Esophagus muscularis mucosa (tissue), 4 donors: ENCODE measurements at regions not wholly inside any gene's neighbourhood (a gene's known extent, or its start where the extent isn't known, plus 50 kb on each side); places are given as distances from the start of the nearest gene placed in this dataset.

Source experiments
- DNase-seq: peaks from one replicate; pipeline ENCODE4 v3.0.0-alpha.2; 2017; ENCODE audit errors: extremely low spot score
- H3K27ac ChIP-seq, 4 donors: fragments of 200-600 bp; sonication (generic); replicated peaks in 1 of 4; 1 replicate in 3 of 4; 2 replicates in 1 of 4; pipeline ENCODE4 v1.5.1; 2016 to 2019; ENCODE audit warnings: mild to moderate bottlenecking in 1 of 4
- H3K27me3 ChIP-seq, 4 donors: fragments of 200-600 bp; sonication (generic); one replicate each; pipeline versions ENCODE4 v1.5.1 to v1.6.0; 2016 to 2019
- H3K36me3 ChIP-seq, 4 donors: fragments of 200-600 bp; sonication (generic); one replicate each; pipeline ENCODE4 v1.5.1; 2016 to 2019
- H3K4me1 ChIP-seq, 4 donors: fragments of 200-600 bp; sonication (generic); one replicate each; pipeline ENCODE4 v1.5.1; 2016 to 2019
- H3K4me3 ChIP-seq, 4 donors: fragments of 200-600 bp; sonication (generic); 1 replicate in 2 of 4; 2 replicates in 2 of 4; pipeline ENCODE4 v1.5.1; 2016 to 2019; ENCODE audit warnings: mild to moderate bottlenecking in 4 of 4, moderate library complexity in 1 of 4
- H3K9me3 ChIP-seq, 4 donors: fragments of 200-600 bp; sonication (generic); 1 replicate in 3 of 4; 2 replicates in 1 of 4; pipeline ENCODE4 v1.5.1; 2016 to 2019
- EP300 ChIP-seq: sonication (generic); formaldehyde crosslinking; IDR thresholded peaks from one replicate; pipeline ENCODE4 v1.6.1; 2017; ENCODE audit warnings: antibody characterized with exemption
- POLR2A ChIP-seq: fragments of 450-650 bp; IDR thresholded peaks from one replicate; pipeline ENCODE4 v1.6.1; 2017; ENCODE audit warnings: antibody characterized with exemption, moderate library complexity, mild to moderate bottlenecking, low read depth
- POLR2AphosphoS5 ChIP-seq, 2 donors: sonication (generic); formaldehyde crosslinking; IDR thresholded peaks; one replicate each; pipeline ENCODE4 v1.6.1; 2017; ENCODE audit warnings: antibody characterized with exemption in 2 of 2
- WGBS: methylation state at CpG from one replicate; pipeline ENCODE4 v1.1.5; 2018; 5-methylcytosine and 5-hydroxymethylcytosine counted together
- intact Hi-C: fragments of 100-400 bp; cut with DNase I; formaldehyde crosslinking; loops from one replicate; pipeline ENCODE4 v1.15.1; 2023
- TF ChIP-seq, protein P1 (sequence below), 3 experiments: fragments of 200-600 bp in 2 of 3; fragments of 450-650 bp in 1 of 3; sonication (generic) in 2 of 3; IDR thresholded peaks; one replicate each; pipeline ENCODE4 v1.5.1; 2017 to 2019; ENCODE audit warnings: antibody characterized with exemption in 3 of 3, mild to moderate bottlenecking in 2 of 3, moderate library complexity in 1 of 3

DNA sequence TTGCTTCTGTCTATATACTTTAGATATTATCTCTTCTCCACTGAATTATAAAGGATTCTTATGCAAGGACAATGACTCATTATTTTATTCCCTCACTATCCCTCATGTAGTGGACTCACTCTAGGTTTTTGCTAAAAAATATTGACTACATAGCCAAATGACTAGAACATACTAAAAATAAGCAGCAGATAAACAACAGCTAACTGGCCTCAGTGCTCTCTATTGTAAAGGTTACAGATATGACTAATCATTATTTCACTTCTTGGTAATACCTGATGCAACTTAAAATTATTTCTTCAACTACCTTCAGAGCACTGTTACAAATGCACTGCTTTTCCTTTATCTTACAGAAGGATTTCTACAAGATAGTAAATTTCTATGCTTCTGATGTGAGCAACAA lies 147.6 kb upstream of the DEPDC1 start:
- intact Hi-C loops: no loop called here
- Histone ChIP-seq H3K4me3 (no peak overlapping the region), H3K4me1 (no peaks in the 10 kb centered on the region), H3K27ac (no peak overlapping the region), H3K9me3 (no peaks in the 10 kb centered on the region), H3K27me3 (no peaks in the 10 kb centered on the region), H3K36me3 (no peaks in the 10 kb centered on the region)
- no peak for DNase-seq
- TF ChIP-seq POLR2A (no peak), POLR2AphosphoS5 (IDR thresholded peaks at IDR 0.05) (no peak), EP300 (no peak)
- TF ChIP-seq, protein P1, sequence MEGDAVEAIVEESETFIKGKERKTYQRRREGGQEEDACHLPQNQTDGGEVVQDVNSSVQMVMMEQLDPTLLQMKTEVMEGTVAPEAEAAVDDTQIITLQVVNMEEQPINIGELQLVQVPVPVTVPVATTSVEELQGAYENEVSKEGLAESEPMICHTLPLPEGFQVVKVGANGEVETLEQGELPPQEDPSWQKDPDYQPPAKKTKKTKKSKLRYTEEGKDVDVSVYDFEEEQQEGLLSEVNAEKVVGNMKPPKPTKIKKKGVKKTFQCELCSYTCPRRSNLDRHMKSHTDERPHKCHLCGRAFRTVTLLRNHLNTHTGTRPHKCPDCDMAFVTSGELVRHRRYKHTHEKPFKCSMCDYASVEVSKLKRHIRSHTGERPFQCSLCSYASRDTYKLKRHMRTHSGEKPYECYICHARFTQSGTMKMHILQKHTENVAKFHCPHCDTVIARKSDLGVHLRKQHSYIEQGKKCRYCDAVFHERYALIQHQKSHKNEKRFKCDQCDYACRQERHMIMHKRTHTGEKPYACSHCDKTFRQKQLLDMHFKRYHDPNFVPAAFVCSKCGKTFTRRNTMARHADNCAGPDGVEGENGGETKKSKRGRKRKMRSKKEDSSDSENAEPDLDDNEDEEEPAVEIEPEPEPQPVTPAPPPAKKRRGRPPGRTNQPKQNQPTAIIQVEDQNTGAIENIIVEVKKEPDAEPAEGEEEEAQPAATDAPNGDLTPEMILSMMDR (IDR thresholded peaks at IDR 0.05): no peak

DNA sequence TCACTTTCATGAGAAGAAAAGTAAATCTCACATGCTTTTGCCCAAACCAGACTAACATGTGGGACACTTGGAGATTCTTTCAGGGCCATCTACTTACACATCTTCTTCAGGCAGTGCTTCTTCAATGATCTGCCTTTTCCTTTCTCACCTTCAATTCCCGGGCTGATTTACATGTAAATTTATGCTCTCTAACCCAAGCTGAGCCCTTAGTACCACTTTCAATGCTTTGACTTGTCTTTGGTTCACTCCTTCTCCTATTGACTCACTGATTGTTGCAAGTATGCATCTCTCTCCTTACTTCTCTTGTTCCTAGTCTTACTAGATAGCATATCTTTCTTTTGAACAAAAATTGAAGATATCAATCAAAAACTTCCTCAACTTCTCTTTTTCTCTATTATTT lies 154.2 kb upstream of the DEPDC1 start:
- WGBS: 58% methylated on average over 1 of the region's 1 CpG
- no peaks in the 10 kb centered on the region for H3K27me3 ChIP-seq
- intact Hi-C loops: no loop called here

DNA sequence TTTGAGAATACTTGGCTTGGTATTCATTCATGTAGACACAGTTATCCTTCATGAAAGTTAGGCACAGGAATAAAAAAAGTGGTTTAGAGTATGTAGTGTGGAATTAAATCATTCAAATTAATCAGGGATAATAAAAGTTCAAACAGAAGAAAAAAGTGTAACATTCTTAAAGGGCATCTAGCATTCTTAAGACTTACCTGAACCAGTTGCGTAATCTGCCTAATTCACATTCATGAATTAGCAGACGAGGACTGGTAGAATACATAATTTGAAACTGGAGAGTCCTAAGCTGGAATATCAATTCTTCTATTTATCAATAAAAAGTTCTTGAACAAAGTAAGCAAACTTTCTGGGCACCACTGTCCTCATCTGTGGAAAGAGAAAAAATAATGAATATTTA lies 157.0 kb upstream of the DEPDC1 start:
- H3K4me3 ChIP-seq: no peak overlapping the region
- DNase-seq: no peak
- intact Hi-C loops: no loop called here
- TF ChIP-seq POLR2A (no peak), POLR2AphosphoS5 (IDR thresholded peaks at IDR 0.05) (no peak), EP300 (no peak)
- TF ChIP-seq, protein P1 (IDR thresholded peaks at IDR 0.05): no peak
- H3K9me3 ChIP-seq: no peaks in the 10 kb centered on the region
- H3K36me3 ChIP-seq: no peaks in the 10 kb centered on the region
- no peak overlapping the region for H3K27ac ChIP-seq
- WGBS: 91% methylated on average over 2 of the region's 2 CpGs
- no peaks in the 10 kb centered on the region for H3K27me3 ChIP-seq
- no peaks in the 10 kb centered on the region for H3K4me1 ChIP-seq

More for the DNA sequence above, 154.2 kb upstream of the DEPDC1 start:
- TF ChIP-seq POLR2A: no peak
- TF ChIP-seq POLR2AphosphoS5 (IDR thresholded peaks at IDR 0.05): no peak
- no peak for TF ChIP-seq EP300
- TF ChIP-seq, protein P1 (IDR thresholded peaks at IDR 0.05): no peak
- H3K27ac ChIP-seq: no peak overlapping the region
- no peak overlapping the region for H3K4me3 ChIP-seq
- no peak for DNase-seq
- H3K36me3 ChIP-seq: no peaks in the 10 kb centered on the region
- no peaks in the 10 kb centered on the region for H3K4me1 ChIP-seq
- H3K9me3 ChIP-seq: no peaks in the 10 kb centered on the region

DNA sequence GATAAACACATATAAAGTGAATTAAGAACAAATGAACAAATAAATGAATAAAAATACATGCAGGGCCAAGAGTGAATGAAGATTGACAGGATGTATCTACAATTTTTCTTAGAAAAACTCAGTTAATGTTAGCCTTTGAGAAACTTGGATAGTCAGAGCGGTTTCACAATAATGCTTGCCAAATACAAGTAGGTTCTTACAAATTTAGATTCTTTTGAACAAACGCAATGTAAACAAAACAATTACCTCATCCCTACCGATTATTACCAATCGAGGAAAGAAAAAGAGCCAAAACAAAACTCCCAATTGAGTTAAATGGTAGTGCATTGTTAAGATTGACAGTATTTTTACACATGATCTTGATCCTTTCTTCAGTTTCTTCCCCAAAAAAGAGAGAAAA lies 176.9 kb upstream of the DEPDC1 start:
- TF ChIP-seq, protein P1 (IDR thresholded peaks at IDR 0.05): no peak
- no peak for TF ChIP-seq EP300
- TF ChIP-seq POLR2A: no peak
- TF ChIP-seq POLR2AphosphoS5 (IDR thresholded peaks at IDR 0.05): no peak
- H3K36me3 ChIP-seq: no peaks in the 10 kb centered on the region
- no peak overlapping the region for H3K4me3 ChIP-seq
- DNase-seq: no peak
- no peak overlapping the region for H3K27ac ChIP-seq
- intact Hi-C loops: no loop called here
- H3K4me1 ChIP-seq: no peaks in the 10 kb centered on the region
- no peaks in the 10 kb centered on the region for H3K9me3 ChIP-seq
- H3K27me3 ChIP-seq: no peaks in the 10 kb centered on the region
- WGBS: 91% methylated on average over 4 of the region's 4 CpGs

DNA sequence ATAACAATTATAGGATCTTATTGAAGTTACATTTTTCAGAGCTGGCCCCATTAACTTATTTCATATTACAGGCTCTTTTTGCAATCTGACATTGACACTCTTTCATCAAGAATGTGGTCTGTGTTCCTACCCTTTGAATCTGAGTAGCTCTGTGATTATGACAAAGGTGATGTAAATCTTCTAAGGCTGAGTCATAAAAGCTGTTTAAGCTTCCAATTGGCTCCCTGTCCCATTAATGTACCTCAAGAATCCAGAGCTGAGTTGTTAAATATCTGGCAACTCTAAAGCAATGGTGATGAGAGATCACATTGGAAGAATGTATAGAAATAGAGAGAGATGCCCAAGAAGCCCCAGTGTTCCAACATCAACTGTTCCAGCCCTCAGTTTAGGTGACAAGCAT lies 178.5 kb upstream of the DEPDC1 start:
- no peaks in the 10 kb centered on the region for H3K4me1 ChIP-seq
- H3K36me3 ChIP-seq: no peaks in the 10 kb centered on the region
- H3K27me3 ChIP-seq: no peaks in the 10 kb centered on the region
- H3K4me3 ChIP-seq: no peak overlapping the region
- intact Hi-C loops: no loop called here
- no peak for TF ChIP-seq EP300
- no peak overlapping the region for H3K27ac ChIP-seq
- DNase-seq: no peak
- H3K9me3 ChIP-seq: no peaks in the 10 kb centered on the region
